HG02678 (cell line): ENCODE measurements at regions not wholly inside any gene's neighbourhood (a gene's known extent, or its start where the extent isn't known, plus 50 kb on each side); places are given as distances from the start of the nearest gene placed in this dataset.

Experiments
- ATAC-seq: cut with Tn5 transposase; IDR thresholded peaks from one replicate; pipeline ENCODE4 v1.9.1; 2021; ENCODE audit warnings: mild to moderate bottlenecking, moderate library complexity; ENCODE audit not compliant: unreplicated experiment

GRCh38 chr12:24232531-24232930, 283.1 kb upstream of the SOX5 start:
- ATAC-seq, result no peak

- ATAC-seq, result peak; percentile 73
Measured at GRCh38 chr12:24231298-24231697, 281.8 kb upstream of the SOX5 start.

DNA sequence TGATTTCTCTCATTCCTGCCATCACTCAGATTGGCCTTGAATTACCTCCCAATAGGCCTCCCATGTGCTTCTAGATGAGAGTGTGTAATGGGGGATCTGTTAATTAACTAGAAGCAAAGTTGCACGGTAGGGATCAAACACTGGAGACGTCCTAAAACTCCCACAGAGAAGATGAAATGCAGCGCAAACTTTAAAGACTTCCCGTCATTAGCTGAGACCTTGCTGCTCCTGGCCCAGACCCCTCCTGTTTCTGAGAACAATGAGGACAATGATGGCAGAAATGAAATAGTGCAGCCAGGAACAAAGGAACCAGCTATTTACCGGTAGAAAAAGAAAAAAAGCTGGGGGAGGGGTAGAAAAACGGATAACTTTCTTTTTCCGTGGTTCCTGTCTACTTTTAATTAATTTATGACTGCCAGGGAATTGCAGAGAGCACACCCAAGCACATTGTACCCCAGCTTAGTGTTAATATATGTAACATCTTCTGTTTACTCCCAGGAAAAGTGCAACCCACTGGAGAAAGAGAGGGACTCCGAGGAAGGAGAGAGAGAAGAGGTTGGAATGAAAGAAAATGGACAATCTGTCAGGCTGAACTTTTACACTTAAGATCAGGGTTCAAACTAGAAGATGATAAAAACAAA, 280.7 kb upstream of the SOX5 start:
- no peak for ATAC-seq

DNA sequence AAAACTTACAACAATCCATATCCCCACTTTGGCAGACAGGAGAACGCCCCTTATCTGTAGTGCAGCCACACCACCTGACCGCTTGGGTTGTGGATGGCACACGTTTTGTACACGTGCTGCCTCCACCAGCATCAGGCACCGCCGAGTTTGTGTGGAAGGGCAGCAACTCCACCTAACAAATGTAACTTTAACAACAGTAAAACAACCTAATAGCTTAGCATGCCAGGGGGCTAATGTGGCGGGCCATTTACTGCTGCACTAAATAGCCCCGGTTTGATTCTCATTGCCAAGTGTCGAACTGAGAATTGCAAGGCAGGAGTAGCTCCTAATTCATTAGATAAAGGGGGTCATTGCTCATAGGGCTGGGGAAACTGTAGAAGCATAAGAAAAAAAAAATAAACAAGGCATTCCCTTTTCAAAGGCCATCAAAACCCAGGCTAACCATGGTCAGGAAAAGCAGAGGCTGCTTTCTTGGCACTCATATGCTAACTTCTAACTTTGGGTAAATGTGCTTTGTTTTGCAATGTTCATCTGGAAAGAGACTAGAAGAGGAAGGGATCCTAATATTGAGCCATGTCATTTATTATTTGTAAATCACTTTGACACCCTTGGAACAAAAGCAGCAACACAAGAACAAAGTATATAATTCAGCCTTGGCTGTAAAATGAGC, 279.7 kb upstream of the SOX5 start:
- no peak for ATAC-seq

- ATAC-seq, result no peak
Measured at GRCh38 chr12:24228371-24228770, 278.9 kb upstream of the SOX5 start.

DNA sequence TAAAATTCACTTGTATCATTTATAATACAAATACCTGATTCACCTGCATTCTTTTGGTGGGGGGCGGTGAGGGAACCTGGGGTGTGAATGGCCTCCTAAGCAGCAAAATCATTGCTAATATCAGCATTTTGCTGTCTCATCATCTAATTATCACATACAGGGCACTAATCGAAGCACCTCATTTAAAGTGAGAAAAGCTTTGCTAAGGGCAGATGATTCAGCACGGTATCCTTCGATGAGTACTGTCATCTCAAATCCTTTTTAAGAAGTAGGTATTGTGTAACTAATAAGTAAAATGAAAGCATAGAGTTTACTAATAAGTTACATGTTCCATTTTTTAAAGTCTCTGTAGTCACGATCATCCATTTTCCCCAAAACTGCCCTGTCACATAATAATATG, 278.1 kb upstream of the SOX5 start:
- ATAC-seq, result no peak

- no peak for ATAC-seq
Measured at GRCh38 chr12:24226745-24227350, 277.4 kb upstream of the SOX5 start.

- ATAC-seq, result no peak
Measured at GRCh38 chr12:24224401-24224800, 274.9 kb upstream of the SOX5 start.

GRCh38 chr12:24223926-24224325, 274.5 kb upstream of the SOX5 start:
- ATAC-seq, result no peak

GRCh38 chr12:24222968-24223367, 273.5 kb upstream of the SOX5 start:
- ATAC-seq, result no peak

- peak; percentile 45 for ATAC-seq
Measured at GRCh38 chr12:24212496-24212895, 263.0 kb upstream of the SOX5 start.

GRCh38 chr12:24206621-24207020, 257.2 kb upstream of the SOX5 start:
- no peak for ATAC-seq

DNA sequence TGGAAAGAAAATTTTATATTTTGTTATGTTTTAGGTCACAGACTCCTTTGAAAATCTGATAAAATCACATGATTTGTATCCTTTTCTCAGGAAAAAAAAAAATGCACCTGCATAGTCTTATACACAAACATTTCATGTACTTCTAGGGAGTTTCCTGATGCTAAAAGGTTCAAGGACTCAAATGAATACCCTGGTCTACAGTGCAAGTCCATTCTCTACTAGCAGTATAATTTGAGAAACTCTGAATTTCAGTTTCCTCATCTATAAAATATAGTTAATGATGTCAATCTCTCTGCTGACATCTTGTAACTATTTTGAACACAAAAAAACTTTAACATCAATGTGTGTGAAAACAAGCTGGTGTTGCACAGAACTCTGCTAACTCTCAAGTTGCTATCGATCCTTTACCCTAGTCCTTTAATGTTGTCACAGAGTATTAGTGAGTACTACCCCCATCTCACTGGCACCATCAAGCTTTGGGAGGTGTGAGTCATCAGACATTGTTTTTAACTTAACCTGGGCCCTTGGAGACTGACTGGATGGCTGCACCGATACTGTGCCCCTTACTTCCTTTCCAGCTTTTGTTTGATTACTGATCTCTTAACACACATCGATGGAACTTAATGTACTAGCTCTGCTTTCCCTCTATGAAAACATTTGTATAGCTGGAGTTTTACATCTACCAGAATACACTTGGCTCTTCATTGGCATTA, 251.9 kb upstream of the SOX5 start:
- ATAC-seq, result peak; percentile 46

GRCh38 chr12:24200010-24200409, 250.5 kb upstream of the SOX5 start:
- peak; percentile 41 for ATAC-seq

DNA sequence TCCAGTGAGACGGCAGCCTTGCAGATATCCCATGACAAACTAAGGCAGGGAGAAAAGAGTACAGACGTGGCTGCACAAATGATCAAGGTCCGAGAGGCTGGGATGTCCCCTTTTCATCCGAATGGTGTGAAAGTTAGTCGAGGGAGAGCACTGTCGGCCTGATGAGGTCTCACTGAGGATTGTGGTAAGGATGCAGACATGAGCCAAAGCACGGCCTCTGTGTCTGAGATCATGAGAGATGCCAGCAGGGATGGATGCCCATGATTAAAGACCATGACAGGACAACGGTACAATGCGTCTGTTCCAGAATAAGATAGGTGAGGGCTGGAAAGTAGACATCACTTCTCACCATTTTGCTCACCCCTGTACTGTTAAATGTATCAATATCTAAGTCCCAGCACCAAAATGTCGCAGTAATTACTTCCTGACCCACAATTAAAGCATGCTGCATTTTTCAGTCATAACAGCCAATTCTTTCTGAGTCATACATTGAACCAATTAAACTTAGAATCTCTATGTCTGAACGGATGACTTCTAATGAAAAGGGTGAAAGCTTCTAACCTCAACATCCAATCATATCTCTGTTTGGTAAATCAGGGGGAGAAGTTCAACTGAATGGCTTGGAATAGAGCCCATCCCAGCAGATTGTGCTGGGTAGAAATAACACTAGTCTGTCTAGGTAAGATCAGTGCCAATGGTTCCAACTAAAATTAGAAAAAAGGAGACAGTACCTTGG, 249.6 kb upstream of the SOX5 start:
- ATAC-seq, result no peak

DNA sequence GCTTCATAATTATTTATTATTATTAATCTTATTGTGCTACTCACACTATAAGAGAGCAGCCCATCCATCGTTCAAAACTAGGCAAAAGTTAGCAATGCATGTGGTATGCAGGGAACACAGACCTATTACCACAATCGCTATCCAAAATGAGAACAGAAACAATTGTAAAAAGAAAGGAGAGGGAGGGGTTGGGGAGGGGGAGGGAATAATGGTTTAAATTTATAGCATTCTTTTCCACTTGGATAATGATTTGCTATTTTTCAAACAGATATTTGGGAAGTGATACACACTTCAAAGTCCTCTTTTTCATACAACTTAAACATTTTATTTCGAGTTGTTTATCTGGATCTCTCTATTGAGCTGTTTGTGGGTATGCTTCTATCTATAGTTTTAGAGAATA, 248.6 kb upstream of the SOX5 start:
- no peak for ATAC-seq

GRCh38 chr12:24197532-24197931, 248.1 kb upstream of the SOX5 start:
- no peak for ATAC-seq

DNA sequence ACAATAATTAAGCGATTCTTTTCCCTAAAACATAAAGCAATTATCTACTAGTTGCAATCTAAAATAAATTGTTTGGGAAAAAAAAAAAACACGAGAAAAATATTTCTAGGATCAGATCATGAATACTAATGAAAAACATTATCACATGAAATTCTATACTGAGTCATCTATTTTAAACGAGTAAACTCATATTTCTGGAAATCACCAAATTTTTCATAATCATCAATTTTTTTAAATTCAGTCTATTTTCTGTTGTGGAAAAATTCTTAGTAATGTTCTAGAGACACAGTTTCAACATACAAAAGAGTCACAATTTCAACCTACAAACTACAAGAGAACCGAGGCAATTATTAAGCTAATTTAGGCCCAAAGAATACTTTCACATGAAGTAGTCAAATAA, 245.6 kb upstream of the SOX5 start:
- ATAC-seq, result no peak

GRCh38 chr12:24191117-24191516, 241.6 kb upstream of the SOX5 start:
- no peak for ATAC-seq

- no peak for ATAC-seq
Measured at GRCh38 chr12:24185782-24186181, 236.3 kb upstream of the SOX5 start.

GRCh38 chr12:24177889-24178288, 228.4 kb upstream of the SOX5 start:
- peak; percentile 93 for ATAC-seq
